Posterior cingulate gyrus (tissue), 11 donors: ENCODE measurements at regions not wholly inside any gene's neighbourhood (a gene's known extent, or its start where the extent isn't known, plus 50 kb on each side); places are given as distances from the start of the nearest gene placed in this dataset.
A peak's percentile ranks its signal among the peaks of the same experiment; 100 is the strongest.

Source experiments
- DNase-seq, 10 donors: peaks; one replicate each; pipeline versions ENCODE4 v3.0.0 to v3.0.0-alpha.2; 2020 to 2021; ENCODE audit warnings: mixed read lengths in 3 of 10
- intact Hi-C: fragments of 100-400 bp; cut with DNase I; formaldehyde crosslinking; loops from one replicate; pipeline ENCODE4 v1.15.1; 2023

DNA sequence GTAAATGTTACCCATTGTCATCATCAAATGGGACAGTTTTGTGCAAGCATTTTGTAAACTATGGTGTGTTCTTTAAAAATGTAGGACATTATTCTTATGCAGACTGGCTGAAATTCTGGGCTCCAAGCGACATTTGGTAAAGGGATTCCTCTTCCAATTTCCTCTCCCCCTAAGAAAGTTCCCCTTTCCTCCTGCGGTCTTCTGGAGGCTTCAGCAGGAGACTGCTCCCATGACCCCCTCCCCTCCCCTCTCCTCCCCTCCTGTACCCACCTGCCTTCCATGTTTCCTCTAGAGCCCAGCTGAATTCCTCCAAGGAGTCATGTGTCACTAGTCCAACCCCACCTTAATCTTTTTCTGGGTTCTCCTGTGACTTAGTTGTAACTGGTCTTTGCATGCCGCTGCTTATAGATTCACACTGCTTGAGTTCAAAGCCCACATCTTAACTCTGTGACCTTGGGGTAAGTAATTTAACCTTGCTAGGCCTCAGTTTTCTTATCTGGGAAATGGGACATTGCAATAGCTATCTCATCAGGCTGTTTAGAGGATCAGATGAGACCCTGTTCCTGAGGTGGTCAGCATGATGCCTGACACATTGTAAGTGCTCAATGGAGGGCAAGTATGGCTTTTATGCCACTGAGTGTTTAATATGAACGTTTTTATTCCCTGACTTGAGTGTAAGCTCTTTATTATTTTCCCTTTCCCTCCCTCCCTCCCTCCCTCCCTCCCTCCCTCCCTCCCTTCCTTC, 69.9 kb upstream of the WDR26 start:
- intact Hi-C loops, result no loop called here
- DNase-seq, result no peak

DNA sequence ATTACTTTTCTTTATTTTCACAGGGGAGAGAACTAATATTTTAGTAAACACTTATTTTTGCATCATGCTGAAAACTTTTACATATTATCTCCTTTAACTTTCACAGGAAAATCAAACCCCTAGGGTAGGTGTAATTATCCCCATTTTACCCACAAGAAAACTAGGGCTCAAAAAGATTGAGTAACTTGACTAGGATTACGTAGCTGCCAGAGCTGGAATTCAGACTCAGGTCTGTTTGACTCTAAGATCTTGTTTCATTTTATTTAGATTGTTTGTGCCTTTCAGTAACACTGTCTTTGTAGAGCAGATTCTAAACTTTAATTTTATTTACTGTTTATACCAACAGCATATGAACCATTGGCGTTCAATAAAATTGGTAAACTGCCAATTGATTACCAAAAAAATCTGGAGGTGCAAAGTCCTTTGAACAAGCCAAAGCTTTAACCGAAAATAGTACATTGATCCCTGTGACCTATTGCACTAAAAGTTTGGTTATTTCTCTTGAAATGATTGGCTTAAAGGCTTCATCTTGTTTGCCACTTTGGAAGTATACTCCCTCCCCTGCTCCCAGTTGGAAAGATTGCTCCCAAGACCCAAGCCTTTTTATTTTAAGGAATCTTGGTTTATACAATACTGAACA, 71.0 kb upstream of the WDR26 start:
- intact Hi-C loops, result no loop called here

DNA sequence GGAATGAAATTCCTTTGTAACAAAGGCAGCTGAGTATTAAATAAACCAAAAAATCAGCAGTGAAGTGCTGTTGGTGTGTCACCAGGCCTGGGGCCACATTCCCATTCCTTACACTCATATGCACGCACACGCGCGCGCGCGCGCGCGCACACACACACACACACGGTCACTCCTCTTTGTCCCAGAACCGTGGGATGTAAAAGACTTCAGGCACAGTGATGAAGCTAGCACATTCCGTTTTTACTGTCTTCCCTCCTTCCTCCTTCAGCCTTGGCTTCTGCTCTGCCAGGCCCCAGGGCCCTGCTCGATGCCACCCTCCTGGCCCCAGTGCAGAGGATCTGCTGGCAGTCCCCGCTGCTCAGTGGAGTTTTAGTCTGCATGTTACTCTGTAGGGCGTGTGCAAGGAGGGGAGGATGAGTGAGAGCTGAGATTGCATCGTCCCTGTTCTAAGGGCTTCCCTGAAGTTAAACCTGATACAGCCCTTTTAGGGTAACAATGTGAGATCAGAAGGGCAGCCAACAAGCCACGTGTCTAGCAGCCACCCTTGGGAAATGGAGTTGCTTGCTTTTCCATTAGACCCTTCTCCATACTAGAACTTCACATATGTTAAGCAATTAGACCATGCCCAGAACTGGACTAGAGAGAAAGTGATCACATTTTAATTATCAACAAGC, 71.7 kb upstream of the WDR26 start:
- intact Hi-C loops, result no loop called here
- DNase-seq, result no peak

More for the DNA sequence above, 71.0 kb upstream of the WDR26 start:
- no peak for DNase-seq

DNA sequence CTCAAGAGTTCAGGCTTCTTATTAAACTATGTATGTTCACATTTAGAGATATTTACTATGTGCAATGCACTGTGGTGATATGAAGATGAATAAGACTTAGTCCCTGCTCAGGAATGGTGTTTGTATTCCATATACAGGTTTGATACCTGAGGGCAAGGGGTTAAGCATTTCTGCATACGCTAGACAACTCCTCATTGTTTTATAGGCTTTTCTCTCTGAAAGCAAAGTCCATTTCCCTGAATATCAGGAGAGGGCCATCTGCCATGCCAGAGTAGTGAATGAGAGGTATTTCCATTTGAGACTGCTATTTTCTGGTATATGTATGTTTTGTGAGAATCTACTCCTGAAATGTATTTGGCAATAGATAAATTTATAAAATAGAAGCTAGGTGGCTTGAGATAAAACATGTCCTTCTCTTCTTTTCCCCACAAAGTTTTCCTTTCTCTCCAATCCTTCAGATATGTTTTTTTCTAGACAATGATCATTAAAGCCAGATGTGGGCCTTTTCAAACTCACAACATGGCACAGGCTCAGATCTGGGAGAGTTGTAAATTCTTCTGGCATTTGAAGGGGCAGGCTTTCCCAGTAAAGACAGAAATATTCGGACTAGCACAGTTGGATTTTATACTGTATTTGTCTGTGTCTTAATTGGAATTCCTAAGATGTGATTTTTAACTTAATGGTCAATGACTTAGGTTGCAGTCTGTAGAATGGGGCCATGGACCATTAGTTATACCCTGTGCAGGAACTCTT, 73.3 kb upstream of the WDR26 start:
- intact Hi-C loops, result no loop called here

DNA sequence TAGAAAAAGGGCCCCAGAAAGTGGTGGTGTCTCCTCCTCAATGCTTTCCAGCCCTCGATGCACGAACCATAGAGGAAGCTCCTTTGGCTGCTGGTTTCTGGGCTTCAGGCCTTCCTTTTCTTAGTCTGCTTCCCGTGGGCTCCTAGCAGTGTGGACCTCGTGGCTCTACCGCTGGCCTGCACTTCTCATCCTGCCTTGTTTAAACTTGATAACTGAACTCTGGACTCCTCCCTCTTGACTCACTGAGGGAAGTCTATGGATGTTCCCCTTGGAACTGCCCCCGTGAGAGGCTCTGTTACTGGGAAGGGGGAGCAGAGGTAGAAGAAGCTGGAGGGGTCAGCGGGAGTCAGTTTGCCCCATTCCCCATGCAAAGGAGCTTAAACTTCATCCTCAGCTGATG, 75.3 kb upstream of the WDR26 start:
- intact Hi-C loops, result loop anchor here (10.0 kb wide), 1 partner anchor 135 kb away; no protein-coding TSS in a partner anchor
- DNase-seq, result no peak

More for the DNA sequence above, 73.3 kb upstream of the WDR26 start:
- DNase-seq, result no peak

DNA sequence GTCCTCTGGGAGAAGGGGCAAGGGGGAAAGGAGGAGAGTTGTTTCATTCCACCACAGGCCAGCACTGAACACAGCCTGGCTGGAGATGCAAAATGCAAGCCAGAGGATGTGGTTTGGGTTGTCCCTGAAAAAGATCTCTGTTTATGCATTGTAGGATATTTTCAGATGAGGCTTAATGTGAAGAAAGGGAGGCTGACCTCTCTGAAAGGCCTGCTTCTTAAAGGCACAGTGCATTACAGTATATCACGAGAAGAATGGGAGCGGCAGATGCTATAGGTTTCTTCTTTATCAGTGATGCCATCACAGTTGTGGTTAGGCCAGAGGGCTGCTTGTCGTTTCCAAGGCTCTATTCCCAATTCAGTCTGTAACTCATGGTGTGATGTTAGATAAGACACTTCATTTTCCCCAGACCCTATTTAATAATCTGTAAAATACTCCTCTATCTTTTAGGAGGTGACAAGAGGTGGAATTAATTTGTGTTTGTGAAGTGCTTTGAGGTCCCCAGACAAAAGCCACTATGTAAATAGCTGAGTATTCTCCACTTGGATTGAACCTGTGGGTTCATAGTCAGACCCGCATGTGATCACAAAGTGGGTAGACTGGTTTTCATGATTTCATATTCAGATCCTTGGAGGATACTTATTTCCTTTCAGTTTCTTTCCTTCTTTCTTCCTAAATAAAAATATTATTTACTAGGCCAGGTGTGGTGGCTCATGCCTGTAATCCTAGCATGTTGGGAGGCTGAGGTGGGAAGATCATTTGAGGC, 76.5 kb upstream of the WDR26 start:
- DNase-seq, result no peak
- intact Hi-C loops, result loop anchor here (10.0 kb wide), 1 partner anchor 134 kb away; no protein-coding TSS in a partner anchor

DNA sequence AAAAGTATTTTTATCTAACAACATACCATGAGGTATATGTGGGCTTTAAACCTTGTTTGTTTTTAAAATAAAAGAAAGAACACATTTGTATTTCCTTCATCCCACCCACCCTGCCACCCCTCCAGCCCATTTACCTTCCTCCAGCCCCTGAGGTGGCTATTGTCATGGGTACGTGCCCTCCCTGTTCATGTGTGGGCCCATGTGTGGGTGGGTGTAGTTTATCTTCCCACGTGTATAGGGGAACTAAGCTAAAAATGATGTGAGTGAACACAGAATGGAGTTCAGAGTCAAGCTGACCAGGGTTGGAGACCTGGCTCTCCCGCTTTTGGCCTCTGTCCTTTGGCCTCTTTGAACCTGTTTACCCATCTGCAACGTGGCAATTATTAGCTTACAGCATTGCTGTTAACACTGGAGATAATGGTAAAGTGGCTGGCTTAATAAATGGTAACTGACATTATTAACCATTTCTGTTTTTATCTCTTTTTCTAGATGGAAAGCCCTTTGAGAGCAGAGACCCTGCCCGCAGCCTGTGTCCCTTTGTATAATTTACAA, 78.1 kb upstream of the WDR26 start:
- intact Hi-C loops, result loop anchor here (1.0 to 10.0 kb wide), 3 partner anchors 132 to 410 kb away; no protein-coding TSS in a partner anchor
- DNase-seq, result no peak

DNA sequence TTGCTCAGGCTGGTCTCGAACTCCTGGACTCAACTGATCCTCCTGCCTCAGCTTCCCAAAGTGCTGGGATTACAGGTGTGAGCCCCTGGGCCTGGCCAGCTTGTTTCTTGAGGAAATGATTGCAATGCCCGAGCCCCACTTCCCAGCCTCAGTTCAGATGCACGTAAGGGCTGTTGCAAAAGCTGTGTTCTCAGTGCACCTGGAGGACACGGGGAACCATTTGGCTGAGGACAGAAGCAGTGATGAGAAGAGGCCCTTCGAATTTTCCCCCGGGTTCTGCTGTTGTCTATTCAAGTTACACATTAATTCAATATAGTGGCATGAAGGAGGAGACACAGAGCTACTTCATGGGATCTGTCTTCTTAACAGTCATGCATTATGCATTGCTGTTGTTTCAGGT, 78.8 kb upstream of the WDR26 start:
- intact Hi-C loops, result loop anchor here (1.0 to 10.0 kb wide), 3 partner anchors 131 to 409 kb away; no protein-coding TSS in a partner anchor

DNA sequence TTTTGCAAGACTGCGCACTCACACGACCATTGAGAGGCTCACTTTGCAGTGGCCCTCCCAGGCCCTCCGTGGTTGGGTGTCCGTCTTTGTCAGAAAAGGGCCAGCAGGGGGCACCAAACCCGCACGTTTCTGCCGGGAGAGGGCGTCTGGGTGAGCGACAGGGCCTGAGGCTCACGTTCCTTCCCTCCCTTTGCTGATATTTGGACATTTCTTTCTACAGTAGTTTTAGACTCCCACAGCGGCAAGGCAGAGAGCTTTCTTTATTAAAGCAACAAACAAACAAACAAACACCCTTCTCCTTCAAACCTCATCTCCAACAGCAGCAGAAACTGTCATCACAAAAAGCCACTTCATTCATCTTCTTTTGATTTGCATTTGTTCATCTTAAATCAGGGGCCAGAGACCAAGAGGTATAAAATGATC, 79.2 kb upstream of the WDR26 start:
- DNase-seq, result peak; percentile 66 to 97 (median 90)
- intact Hi-C loops, result loop anchor here (1.0 to 10.0 kb wide), 3 partner anchors 131 to 409 kb away; no protein-coding TSS in a partner anchor

More for the DNA sequence above, 78.8 kb upstream of the WDR26 start:
- no peak for DNase-seq

DNA sequence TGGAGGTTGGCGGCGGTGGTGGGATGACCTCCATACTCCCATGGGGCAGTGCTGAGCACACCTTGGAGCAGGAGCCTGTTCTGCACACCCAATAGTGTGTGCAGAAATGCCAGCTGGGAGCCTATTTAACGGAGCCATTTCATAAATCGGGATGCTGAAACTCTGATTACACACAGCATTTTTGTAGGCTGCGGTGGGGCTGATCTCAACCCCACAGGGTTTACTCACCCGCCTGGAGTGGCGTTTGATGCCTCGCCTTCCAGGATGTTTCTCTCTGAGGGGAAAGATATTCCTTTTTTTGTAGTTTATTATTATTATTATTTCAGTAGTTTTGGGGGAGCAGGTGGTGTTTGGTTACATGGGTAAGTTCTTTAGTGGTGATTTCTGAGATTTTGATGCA, 82.6 kb upstream of the WDR26 start:
- no peak for DNase-seq
- intact Hi-C loops, result loop anchor here (10.0 kb wide), 1 partner anchor 128 kb away; no protein-coding TSS in a partner anchor

DNA sequence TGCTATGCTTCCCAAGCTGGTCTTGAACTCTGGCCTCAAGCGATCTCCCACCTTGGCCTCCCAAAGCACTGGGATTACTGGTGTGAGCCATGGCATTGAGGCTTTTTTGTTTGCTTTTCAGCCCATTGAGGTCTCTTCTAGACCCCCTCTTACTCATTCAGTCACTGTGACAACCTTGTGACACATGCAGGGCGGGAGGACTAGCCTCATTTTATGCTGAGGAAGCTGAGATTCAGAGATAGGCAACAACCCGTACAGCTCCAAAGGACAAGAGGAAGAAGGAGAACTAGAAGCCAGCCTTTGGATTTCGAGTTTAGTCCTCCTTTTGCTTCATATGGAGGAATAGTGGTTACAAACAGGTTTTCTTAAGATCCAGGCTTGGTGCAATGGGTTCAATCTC, 83.9 kb upstream of the WDR26 start:
- DNase-seq, result no peak
- intact Hi-C loops, result loop anchor here (10.0 kb wide), 1 partner anchor 126 kb away; no protein-coding TSS in a partner anchor

DNA sequence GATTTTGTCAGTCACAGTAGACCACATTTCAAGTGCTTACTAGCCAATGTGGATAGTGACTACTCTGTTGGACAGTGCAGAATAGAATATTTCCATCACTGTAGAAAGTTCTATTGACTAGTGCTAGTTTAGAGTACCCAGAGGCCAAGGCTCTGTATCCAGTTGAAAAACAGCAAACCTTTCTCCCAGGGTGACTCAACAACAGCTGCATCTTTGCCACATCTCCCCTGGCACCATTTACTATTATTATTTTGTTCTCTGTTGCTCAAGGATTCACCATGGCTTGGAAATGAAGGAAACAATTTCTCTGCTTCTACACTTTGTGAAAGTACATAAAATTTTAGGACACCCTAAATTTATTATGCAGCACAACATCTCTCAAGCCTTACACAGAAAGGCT, 85.3 kb upstream of the WDR26 start:
- no peak for DNase-seq
- intact Hi-C loops, result loop anchor here (10.0 kb wide), 1 partner anchor 125 kb away; no protein-coding TSS in a partner anchor

DNA sequence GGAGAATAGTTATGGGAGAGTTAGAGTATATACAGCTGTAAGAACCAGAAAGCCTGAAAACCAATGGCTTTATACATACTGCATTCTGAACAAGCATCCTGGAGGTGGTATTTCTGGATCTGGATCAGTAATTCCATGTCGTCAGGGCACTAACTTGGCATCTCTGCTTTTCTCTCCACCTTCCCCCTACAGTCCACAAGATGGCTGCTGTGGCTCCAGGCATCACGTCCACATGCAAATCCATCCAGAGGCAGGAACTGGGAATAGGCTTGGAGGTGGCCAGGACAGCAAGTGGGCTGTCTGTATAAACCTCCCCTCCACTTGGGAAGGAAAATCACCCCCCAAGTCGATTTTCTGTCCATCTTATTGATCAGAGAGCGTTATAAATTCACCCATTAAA, 86.2 kb upstream of the WDR26 start:
- intact Hi-C loops, result no loop called here

DNA sequence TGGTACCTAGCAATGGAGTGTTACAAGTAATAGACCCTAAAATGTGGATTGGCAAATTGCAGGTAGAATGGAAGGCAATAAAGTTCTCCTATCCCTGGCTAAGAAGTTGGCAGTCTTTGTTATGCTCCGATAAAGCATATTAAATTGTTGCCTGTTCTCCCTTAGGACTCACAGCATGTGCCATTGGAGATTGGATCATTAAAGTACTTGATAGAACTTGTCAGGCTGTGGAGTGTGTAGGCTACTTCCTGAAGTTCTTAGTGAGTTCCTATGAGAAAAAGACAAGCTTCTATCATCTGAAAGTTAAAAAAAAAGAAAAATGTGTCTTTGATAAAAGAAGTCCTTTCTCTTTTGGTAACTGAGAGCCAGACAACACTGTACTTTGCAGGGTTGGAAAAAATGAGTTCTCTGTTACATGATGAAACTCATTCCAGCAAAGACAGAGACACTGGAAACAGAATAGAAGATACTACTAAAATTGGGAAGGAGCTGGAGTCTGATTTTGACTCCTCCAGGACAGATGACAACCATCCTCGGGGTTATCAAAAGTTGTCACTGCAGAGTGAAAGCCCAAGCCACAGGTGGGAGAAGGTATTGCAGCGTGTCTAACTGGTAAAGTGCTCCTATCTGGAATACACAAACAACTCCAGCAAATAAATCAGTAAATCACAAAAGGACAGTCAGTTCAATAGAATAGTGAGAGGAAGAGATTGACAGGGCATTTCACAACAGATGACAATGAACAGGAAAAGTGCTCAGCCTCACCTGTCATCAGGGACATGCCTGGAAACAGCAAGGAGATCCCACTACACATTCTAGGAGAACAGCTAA, 87.5 kb upstream of the WDR26 start:
- intact Hi-C loops, result no loop called here
- no peak for DNase-seq

More for the DNA sequence above, 86.2 kb upstream of the WDR26 start:
- DNase-seq, result no peak

DNA sequence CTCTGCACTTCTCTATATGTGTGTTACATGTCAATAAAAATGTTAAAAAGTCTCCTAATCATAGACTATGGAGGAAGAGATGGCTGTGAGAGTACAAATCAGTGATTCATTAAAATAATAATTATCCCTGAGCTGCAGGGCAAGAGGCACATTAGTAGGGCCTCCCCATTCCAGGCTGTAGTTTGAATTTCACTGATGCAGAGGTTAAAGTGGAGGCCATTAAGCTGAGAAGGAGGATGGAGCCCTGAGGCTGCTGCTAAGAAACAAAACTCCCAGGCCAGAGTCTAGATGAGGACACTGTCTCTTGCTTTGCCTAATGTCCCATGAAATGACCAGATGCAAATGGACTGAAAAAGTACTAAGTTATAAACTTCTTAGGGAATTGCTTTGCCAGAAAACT, 89.1 kb upstream of the WDR26 start:
- no peak for DNase-seq
- intact Hi-C loops, result no loop called here

DNA sequence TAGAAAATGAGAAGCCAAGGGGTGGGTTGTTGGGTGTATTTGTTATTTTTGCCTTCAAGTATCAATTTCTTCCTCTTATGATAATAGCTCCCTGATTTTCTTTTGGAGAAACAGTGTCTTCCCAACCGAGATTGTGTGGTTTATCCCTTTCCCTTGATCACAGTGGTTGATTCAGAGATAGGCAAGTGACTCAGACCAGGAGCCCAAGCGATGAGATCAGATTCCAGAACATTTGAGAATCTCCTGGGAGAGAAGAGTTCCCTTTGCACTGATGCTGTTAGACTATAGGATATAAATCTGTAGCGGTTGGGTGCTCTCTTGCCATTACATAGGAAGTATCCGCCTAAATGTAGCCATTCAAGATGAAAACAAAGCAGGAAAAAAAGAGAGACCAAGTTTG, 90.1 kb upstream of the WDR26 start:
- intact Hi-C loops, result no loop called here
- DNase-seq, result no peak

DNA sequence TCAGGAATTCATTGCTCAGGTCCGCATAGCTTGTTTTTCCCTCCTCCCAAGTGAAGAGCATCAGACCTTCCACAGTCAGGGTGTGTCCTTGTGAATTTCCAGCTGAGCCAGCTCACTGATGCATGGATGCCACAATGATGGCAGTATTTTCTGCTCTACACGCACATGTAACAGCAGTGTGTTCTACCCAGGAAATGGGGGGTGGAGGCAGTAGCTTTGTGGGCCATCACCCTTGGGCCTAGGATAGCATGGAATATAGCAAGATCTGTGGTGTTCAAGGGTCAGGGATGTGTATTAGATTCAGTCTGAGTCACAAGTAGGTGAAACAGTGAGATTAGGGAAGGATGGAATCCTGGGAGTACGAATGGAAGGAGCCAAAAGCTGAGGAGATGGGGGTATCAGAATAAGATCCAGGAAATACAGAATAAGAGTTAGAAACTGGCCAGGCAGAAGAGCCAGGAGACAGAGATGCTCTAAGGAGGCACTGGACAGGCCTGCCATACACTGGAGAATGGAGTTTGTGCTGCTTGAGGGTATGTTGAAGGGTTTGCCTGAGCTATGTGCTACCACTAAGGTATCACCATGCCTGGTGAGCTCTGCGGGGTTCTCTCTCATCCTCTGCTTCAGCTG, 90.6 kb upstream of the CNIH3 start:
- no peak for DNase-seq

DNA sequence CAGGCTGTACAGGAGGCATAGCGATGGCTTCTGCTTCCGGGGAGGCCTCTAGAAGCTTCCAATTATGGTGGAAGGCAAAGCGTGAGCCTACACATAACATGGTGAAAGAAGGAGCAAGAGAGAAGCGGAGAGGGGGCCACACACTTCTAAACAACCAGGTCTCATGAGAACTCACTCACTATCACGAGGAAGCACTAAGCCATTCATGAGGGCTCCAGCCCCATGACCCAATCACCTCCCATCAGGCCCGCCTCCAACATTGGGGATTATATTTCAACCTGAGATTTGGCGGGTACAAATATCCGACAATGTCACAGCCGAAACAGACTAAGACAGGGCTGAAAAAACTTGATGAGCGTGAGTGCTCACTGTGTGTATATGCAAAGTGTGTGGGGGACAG, 89.3 kb upstream of the CNIH3 start:
- no peak for DNase-seq
- intact Hi-C loops, result no loop called here

More for the DNA sequence above, 90.6 kb upstream of the CNIH3 start:
- intact Hi-C loops, result no loop called here
